ENCODE measurements at regions not wholly inside any gene's neighbourhood (a gene's known extent, or its start where the extent isn't known, plus 50 kb on each side); places are given as distances from the start of the nearest gene placed in this dataset.

- no peak for DNase-seq
These were observed 437.4 kb upstream of the MC4R start for GRCh38 chr18:60809937-60810336.

- DNase-seq: no peak
These were observed 440.3 kb upstream of the MC4R start for GRCh38 chr18:60812921-60813320.

GRCh38 chr18:60826346-60826745 is 453.8 kb upstream of the MC4R start:
- no peak for DNase-seq

GRCh38 chr18:60831971-60832370 is 459.4 kb upstream of the MC4R start:
- no peak for DNase-seq

- DNase-seq: no peak
These were observed 466.1 kb upstream of the MC4R start for GRCh38 chr18:60838677-60839076.

- no peak for DNase-seq
These were observed 473.8 kb upstream of the MC4R start for GRCh38 chr18:60846396-60846795.

GRCh38 chr18:60847517-60847916 is 474.9 kb upstream of the MC4R start:
- no peak for DNase-seq

- DNase-seq: no peak
These were observed 471.7 kb upstream of the CDH20 start for GRCh38 chr18:60861575-60861974.

GRCh38 chr18:60862988-60863387 is 470.2 kb upstream of the CDH20 start:
- no peak for DNase-seq

- DNase-seq: no peak
These were observed 467.4 kb upstream of the CDH20 start for GRCh38 chr18:60865801-60866200.

GRCh38 chr18:60870261-60871153 is 462.7 kb upstream of the CDH20 start:
- DNase-seq: no peak

GRCh38 chr18:60872434-60872833 is 460.8 kb upstream of the CDH20 start:
- no peak for DNase-seq

GRCh38 chr18:60873708-60874107 is 459.5 kb upstream of the CDH20 start:
- DNase-seq: no peak

GRCh38 chr18:60875957-60876507 is 457.2 kb upstream of the CDH20 start:
- DNase-seq: no peak

GRCh38 chr18:60880184-60880583 is 453.0 kb upstream of the CDH20 start:
- no peak for DNase-seq

- DNase-seq: no peak
These were observed 449.6 kb upstream of the CDH20 start for GRCh38 chr18:60883587-60883986.

- no peak for DNase-seq
These were observed 445.1 kb upstream of the CDH20 start for GRCh38 chr18:60888071-60888624.

GRCh38 chr18:60889442-60889841 is 443.8 kb upstream of the CDH20 start:
- DNase-seq: no peak

- DNase-seq: no peak
These were observed 441.3 kb upstream of the CDH20 start for GRCh38 chr18:60891936-60892335.

- DNase-seq: no peak
These were observed 440.8 kb upstream of the CDH20 start for GRCh38 chr18:60892441-60892840.

GRCh38 chr18:60892855-60893254 is 440.4 kb upstream of the CDH20 start:
- DNase-seq: no peak

GRCh38 chr18:60893355-60894097 is 439.7 kb upstream of the CDH20 start:
- no peak for DNase-seq

GRCh38 chr18:60894254-60894945 is 438.8 kb upstream of the CDH20 start:
- DNase-seq: no peak
